HG02610 (cell line): ENCODE measurements at regions not wholly inside any gene's neighbourhood (a gene's known extent, or its start where the extent isn't known, plus 50 kb on each side); places are given as distances from the start of the nearest gene placed in this dataset.
A peak's percentile ranks its signal among the peaks of the same experiment; 100 is the strongest.
"Not testable (repeated sequence)": the region's sequence is repeated elsewhere in the genome, so short reads cannot be mapped to it uniquely, and the experiment has no call there.

Experiments used
- ATAC-seq: cut with Tn5 transposase; IDR thresholded peaks from one replicate; pipeline ENCODE4 v1.9.1; 2021; ENCODE audit warnings: mild to moderate bottlenecking, moderate library complexity; ENCODE audit not compliant: unreplicated experiment

DNA sequence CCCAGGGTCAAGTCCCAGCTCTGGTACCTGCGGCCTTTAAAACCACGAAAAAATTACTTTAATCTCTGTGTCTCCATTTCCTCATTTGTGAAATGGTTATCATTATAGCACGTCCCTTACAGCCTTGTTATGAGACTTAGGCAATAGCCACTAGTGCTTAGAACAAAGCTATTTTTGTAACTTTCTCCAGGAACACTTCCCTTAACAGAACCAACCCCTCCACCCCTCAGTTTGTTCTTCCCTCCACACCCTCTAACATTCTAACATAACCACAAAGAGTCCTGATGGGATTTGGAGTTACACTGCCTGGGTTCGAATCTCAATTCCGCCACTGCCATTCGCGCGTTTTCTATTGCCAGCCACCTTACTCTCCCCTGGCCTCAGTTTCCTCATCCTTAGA, 2777.4 kb upstream of the TPTE start:
- ATAC-seq = not testable (repeated sequence)

DNA sequence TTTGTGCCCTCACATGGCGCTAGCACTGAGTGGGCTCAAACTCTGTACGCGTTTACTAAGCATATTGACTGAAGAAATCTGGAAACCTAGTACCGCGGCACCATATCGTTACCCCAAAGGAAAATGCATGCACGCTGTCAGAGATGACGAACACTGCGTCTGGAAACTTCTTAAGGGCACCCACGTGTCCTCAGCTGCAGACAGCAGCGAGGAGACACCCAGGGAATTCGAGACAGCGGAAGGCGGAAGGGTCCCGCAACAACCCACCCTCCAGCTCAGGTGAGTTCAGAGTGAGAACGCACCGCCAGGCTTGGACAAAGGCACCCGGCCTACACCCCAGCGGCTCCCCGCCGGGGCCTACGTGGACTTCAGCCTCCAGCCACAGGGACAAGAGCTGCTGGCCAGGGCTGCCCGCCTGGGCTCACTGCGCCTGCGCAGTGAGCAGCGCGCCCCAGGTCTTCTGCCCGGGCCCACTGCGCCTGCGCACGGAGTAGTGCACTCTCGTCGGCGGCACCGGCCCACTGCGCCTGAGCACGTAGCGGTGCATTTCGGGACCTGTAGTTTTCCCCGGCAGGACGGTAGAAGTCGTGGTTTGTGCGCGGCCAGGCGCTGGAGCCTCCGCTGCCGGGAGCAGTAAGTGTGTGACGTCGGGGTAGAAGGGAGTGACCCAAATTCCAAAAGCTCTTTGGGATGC, 2776.8 kb upstream of the TPTE start:
- peak; percentile 96 for ATAC-seq

DNA sequence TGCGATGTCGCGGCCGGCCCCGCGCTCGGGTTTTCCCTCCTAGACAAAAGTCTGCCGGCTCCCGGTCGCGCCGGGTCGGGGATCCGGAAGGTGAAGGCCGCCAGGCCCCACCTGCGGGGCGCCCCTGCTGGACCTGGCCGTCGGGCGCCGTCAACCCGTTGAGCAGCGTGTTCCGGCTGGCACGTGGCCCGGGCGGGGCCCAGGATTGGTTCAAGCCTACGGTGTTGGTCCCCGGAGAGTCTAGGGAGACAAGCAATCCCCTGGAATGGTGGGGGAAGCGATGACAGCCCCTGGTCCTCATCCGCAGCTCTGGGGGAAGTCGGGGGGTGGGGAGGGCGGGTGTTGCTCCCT, 2776.3 kb upstream of the TPTE start:
- peak; percentile 80 for ATAC-seq

DNA sequence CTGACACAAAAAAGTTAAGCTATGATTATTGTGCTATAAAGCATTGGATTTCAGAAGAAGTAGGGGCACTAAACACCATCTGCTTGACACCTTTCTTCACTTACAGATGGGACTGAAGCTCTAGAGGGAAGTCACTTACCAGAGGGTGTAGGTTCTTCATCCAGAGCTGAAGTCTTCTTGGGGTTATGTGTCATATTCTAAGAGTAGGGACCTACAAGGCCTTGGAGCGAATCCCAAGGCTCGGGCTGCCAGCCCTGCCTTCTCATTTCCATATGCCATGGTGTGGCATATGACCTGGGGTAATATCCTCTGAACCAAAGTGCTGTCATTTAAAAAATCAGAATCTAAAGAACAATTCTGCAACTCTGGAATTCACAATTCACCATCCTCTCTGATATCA, 2773.4 kb upstream of the TPTE start:
- not testable (repeated sequence) for ATAC-seq

DNA sequence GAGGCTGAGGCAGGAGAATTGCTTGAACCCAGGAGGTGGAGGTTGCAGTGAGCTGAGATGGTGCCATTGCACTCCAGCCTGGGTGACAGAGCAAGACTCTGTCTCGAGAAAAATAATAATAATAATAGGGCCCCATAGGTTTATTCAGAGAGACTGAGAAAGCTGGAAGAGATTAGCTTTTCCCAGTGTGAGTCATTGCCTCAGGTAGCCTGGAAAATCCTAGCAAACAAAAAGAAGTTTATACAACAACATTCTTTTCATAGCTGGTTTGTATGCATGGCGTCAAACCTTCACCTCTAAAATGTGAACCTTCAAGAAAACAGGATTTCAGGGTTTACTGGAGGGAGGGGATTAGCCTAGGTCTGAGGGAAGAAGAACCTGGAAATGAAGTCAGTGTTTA, 2768.8 kb upstream of the TPTE start:
- not testable (repeated sequence) for ATAC-seq

DNA sequence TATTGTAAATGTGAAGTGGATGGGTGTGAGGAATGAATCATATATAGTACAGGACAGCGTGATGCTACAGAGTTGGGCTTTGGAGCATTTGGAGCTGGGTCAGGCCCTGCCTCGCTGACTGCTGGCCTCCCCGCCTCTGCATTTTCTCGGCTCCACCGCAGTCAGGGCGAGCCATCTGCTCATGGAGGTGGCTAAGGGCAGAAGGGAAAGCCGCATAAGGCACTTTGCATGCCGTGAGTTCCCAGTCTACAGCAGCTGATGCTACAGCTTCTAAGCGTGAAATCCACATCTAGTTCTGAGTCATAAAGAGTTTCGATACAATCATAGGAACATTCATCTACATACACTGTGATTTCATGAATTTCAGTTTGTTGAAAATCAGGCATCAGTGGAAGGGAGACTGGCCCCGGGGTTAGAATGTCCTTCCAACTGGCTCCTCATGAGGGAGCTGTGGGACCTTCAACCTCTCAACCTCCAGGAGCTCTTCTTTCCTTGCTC, 2768.0 kb upstream of the TPTE start:
- peak; percentile 50 for ATAC-seq

DNA sequence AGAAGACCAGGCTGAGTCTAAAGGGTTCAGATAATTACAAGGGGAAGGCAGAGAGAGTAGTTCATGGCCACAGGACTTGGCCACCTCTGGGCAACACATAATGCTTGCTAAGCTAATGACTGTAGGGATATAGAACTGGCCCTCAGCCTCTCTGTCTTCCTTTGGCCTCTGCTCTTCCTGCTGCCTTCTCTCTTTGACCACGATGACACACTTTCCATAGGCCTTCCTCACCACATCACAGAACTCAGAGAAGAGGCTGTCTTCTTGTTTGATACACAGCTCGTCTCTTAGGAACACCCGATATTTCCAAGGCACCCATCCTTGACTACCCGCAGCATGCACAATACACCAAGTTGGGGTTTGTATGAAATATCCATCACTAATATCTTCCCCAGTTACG, 2751.4 kb upstream of the TPTE start:
- ATAC-seq = not testable (repeated sequence)

DNA sequence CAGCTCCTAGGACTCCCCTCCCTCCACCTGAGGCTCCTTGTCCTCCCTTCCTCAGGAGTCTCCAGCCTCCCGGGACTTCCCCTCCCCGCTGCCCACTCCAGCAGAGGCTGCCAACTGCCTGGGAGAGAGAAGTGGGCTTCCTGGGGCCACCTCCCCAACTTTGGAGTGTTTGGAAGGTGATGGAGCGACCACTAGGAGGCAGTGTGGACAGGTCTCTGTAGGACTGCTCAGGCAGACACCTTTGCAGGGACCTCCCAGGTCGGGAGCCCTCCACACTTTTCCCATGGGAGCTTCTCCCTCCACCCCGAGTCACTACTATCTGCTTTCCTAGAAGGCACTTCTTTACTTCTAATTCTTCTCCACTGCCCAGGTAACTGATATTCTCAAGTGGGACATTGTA, 2747.2 kb upstream of the TPTE start:
- ATAC-seq = not testable (repeated sequence)

DNA sequence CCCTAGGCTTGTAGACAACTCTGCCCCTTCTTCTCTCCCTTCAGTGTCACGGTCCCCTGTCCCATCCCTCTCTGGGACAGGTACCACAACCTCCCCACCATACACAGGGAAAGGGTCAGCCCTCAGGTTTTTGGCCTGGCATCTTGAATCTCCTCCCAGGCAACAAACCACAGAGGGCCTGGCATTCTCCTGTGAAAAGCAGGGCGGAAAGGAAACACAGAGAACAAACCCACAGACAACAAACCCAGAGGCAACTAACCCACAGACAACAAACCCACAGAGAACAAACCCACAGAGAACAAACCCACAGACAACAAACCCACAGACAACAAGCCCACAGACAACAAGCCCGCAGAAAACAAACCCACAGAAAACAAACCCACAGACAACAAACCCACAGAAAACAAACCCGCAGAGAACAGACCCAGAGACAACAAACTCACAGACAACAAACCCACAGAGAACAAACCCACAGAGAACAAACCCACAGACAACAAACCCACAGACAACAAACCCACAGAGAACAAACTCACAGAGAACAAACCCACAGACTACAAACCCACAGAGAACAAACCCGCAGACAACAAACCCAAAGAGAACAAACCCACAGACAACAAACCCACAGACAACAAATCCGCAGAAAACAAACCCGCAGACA, 2745.9 kb upstream of the TPTE start:
- ATAC-seq = not testable (repeated sequence)

DNA sequence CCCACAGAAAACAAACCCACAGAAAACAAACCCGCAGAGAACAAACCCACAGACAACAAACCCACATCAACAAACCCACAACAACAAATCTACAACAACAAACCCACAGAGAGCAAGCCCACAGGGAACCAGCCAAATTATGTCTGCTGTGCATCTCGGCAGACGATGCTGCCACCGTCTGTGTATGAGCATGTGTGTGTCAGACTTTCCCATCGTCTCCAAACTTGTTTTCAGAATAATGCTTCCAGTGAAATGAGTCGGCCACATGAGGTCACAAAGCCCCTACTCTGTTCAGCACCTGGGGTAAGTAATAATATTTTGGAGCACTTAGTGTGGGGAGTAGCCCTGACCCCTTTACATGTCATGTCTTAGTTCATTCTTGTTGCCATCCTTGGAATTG, 2745.3 kb upstream of the TPTE start:
- ATAC-seq = not testable (repeated sequence)

DNA sequence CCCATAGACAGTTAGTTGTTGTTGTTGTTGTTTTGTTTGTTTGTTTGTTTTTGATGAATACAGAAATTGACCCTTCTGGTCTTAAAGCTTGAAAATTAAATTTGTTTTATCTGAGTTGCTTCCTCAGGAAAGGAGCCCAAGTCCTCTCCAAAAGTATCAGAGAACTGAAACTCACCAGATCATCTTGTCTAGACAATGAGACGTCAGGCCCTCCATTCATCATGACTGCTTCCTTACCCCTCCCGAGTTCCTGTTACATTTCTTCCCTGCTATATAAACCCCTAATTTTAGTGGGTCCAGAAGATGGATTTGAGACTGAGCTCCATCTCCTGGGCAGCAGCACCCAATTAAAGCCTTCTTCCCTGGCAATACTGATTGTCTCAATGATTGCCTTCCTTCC, 2744.8 kb upstream of the TPTE start:
- not testable (repeated sequence) for ATAC-seq

DNA sequence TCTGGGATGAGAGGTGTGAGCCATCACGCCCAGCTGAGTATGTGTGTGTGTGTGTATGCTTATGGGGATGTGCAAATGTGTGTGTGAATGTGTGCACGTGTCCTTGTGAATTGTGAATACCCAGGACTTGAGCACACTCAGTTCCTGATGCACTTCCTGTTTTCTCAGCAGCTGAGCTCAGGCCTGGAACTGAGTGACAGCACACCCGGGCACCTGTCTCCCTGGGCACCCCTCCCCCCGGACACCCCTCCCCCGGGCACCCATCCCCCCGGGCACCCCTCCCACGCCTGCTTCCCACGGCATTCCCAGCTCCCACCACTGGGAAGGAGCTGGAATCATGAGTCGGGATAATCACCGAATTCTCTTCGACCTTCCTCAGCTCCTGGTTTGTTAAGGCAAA, 2744.1 kb upstream of the TPTE start:
- not testable (repeated sequence) for ATAC-seq

DNA sequence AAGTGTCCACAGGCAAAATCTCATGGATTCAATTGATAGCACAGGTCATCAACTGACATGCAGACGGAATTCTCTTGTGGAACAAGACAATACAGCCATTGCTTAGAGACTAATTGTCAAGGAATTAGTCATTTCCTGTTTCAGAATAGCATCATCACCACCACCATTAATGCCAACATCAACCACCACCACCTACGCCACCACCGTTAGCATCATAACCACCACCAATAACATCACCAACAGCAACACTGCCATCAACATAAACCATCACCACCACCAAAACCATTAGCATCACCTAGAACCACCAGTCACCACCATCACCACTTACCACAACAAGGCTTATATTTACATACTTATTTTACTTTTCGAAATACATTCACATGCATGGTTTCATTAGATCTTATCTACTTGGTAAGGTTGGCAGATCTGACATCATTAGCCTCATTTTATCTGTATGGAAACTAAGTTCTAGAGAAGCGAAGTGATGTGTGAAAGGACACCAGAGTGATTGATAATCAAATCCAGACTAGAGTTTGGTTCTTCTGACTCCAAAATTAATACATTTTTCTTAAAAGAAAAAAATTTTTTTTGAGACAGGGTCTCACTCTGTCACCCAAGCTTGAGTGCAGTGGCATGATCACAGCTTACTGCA, 2733.8 kb upstream of the TPTE start:
- not testable (repeated sequence) for ATAC-seq

DNA sequence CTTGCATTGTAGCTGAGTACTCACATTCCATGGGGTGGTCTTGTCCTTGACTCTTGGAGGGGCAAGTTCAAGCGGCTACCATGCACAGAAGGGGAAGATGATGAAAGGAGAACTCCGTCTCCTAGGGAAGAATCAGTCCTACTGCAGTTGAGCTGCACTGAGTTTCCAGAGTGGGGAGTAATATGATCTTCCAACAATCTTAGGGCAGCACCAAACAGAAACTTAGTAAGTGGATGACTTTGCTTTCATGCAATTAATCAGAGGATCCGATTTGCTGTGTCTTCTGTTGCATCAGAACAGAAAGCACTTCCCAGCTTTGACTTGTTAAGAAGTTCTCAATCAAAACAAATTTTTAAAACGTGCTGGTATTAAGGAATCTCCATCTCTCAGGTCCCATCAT, 2727.6 kb upstream of the TPTE start:
- not testable (repeated sequence) for ATAC-seq

DNA sequence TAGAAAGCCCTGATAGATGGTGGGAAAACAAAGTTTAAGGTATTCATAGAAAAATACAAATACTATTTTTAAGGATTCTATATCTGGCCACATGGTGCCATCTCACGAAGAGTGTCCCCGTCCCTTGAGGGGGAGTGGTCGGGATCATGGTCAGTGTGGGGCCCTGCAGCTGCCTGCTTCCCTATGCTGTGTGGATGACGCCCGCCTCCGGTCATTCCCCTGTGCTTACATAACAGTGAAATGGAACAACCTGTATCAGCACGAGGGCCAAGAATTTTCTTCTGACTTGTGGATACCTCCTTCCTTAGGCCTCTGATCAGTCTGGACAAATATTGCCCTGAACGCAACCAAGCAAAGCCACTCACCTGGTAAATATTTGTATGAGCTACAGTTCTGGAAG, 2724.1 kb upstream of the TPTE start:
- not testable (repeated sequence) for ATAC-seq

DNA sequence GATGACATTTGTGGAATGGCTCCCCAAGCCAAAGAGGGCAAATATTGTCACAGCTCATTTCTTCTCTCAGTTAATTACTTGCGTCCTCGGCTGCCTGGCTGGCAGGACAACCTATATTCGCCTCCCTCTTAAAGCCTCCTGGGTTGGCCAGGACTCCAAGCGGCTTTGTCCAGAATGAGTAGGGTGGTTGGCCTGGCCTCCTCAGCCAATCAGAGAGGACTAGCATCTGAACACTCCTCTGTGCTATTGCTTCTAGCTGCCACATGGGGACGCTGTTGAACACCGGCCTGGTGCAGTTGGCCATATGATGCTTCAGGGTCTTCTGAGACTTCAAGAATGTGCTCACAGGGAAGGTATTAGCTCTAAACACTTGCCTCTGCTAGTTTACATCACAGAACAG, 2722.9 kb upstream of the TPTE start:
- not testable (repeated sequence) for ATAC-seq

DNA sequence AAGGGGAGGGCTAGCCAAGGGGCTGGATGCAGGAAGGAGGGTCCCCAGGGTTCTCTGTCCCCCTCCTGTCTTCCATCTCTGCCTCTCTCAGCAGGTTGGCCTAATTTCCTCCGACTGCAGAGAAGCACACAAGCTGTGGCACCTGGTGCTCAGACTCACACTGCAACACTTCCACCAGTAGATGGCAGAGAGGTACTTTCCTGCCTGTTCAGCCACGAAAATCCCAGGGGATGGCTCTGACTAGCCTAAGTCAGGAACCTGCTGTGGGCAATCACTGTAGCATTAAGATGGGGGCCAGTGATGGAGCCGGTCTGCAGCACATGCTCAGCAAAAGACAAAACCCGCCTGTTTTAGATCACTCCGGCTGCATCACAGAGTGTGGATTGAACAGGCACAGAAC, 2721.7 kb upstream of the TPTE start:
- ATAC-seq = not testable (repeated sequence)

DNA sequence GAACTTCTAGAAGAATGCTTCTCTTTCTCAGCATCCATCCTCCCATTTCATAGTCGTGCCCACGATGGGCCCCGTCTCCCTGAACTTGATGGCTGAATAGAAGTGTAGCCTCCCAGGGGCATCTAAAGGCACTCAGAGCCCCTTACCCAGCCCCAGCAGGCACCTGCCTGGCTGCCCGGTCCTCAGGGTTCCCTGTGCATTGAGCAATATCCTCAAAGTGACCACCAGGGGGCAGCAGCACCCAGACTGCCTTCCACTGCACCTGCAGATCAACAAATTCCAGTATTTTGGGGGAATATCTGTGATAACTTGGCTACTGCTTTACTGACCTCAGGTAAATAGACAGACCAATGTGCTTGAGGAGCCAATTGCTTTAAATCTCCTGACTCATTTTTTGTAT, 2707.9 kb upstream of the TPTE start:
- not testable (repeated sequence) for ATAC-seq

DNA sequence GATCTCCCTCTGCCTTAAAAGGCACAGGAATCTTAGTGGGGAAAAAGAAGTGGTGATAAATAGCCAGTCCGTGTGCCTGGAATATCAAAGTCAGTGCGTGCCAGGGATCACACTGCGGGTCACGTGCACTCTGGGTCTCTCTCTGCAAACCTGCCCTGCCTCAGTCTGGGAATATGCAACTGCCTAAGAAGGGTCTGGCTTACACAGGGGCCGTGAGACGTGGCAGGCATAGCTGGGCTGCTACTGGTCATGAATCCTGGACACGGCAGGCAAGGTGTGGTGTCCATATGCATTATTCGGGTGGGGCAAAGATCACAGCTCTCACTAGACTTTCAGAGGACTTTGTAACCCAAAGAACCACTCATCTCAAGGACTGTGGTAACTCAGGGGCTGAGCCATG, 2704.4 kb upstream of the TPTE start:
- not testable (repeated sequence) for ATAC-seq

DNA sequence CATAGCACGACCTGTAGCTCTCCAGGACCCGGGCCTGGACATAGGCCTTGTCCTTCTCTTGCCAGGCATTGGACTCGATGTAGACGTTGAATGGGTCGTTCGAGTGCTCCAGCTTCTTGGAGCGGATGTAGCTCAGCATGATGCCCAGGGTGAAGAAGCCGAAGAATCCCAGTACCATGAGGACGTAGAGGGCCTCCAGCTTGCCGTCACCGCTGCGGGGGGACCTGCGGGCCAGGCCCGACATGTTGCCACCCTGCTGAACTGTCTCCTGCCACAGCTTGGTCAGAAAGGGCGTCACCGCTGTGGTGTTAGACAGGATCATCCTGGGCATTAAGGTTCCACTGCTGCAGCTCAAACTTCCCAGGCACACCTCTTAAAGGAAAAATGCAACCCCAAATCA, 2702.1 kb upstream of the TPTE start:
- ATAC-seq = not testable (repeated sequence)

DNA sequence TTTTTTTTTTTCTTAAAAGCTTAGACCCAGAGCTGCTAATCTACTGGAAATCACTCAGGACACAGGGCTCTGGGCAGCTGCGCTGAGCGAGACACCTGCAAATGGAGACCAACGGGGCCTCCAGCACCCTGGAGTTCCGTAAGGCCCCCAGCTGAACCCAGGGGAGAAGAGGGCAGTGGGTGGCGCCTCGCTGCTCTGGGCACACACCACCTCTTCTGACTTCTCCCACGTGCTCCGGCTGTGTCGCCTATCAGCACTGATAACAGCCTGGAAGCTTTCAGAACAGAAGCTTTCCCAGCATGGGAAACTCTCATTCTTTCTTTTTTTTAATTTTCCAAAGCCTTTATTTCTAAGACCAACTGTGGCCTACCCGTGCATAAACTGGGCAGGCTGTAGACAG, 2695.8 kb upstream of the TPTE start:
- not testable (repeated sequence) for ATAC-seq

DNA sequence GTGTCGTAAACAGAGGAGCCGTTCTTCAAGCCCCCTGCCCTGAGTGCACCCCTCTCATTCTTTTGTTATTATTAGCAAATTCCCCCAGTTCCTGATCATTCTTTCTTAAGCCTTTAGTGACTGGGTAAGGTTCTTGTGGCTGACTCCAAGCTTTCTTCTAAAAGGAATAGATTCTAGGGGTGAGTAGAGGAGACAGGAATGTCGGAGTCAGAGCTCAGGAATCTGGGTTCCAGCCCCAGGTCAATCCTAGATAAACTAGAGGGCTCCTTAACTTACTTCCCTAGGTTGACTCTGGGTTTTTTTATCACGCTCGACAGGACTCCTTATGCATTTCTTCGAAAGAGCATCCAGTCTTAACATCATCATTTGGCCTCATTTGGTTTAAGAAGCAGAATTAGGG, 2695.2 kb upstream of the TPTE start:
- not testable (repeated sequence) for ATAC-seq
